Kidney epithelial cell (primary cell): ENCODE measurements at regions not wholly inside any gene's neighbourhood (a gene's known extent, or its start where the extent isn't known, plus 50 kb on each side); places are given as distances from the start of the nearest gene placed in this dataset.

Experiments used
- DNase-seq: peaks from one replicate; pipeline ENCODE4 v3.0.0-alpha.2; 2010; ENCODE audit warnings: low read depth
- H3K27me3 ChIP-seq: 2 replicates; pipeline ENCODE4 v1.6.0; 2011; ENCODE audit warnings: low read length; ENCODE audit not compliant: control insufficient read depth, insufficient read depth
- H3K36me3 ChIP-seq: 2 replicates; pipeline ENCODE4 v1.5.1; 2011; ENCODE audit warnings: low read length; ENCODE audit not compliant: control insufficient read depth, insufficient read depth
- H3K4me3 ChIP-seq: 2 replicates; pipeline ENCODE4 v1.5.1; 2011; ENCODE audit warnings: low read depth, mild to moderate bottlenecking, control low read depth, low read length
- CTCF ChIP-seq: IDR thresholded peaks from 2 replicates; pipeline ENCODE4 v1.5.1; 2011; ENCODE audit warnings: mild to moderate bottlenecking, moderate library complexity, low read length, control low read depth, inconsistent platforms; ENCODE audit not compliant: insufficient read depth, poor library complexity, severe bottlenecking

GRCh38 chr22:48592488-48592887 lies 1235.2 kb downstream of the BRD1 start:
- no peak for DNase-seq
- Histone ChIP-seq H3K27me3 (no peaks in the 10 kb centered on the region), H3K4me3 (no peak overlapping the region), H3K36me3 (no peaks in the 10 kb centered on the region)
- no peak for TF ChIP-seq CTCF

- Histone ChIP-seq H3K36me3 (no peaks in the 10 kb centered on the region), H3K27me3 (no peaks in the 10 kb centered on the region), H3K4me3 (no peak overlapping the region)
- no peak for DNase-seq
- no peak for TF ChIP-seq CTCF
These were observed 1235.7 kb downstream of the BRD1 start for GRCh38 chr22:48592066-48592345.

- H3K36me3 ChIP-seq: no peaks in the 10 kb centered on the region
- no peak overlapping the region for H3K4me3 ChIP-seq
- H3K27me3 ChIP-seq: no peaks in the 10 kb centered on the region
- TF ChIP-seq CTCF: no peak
- DNase-seq: no peak
These were observed 1236.2 kb downstream of the BRD1 start for GRCh38 chr22:48591286-48592065.

- Histone ChIP-seq H3K4me3 (no peak overlapping the region), H3K27me3 (no peaks in the 10 kb centered on the region), H3K36me3 (no peaks in the 10 kb centered on the region)
- TF ChIP-seq CTCF: no peak
- no peak for DNase-seq
These were observed 1237.8 kb downstream of the BRD1 start for GRCh38 chr22:48589901-48590300.

GRCh38 chr22:48588878-48589450 lies 1238.7 kb downstream of the BRD1 start:
- Histone ChIP-seq H3K36me3 (no peaks in the 10 kb centered on the region), H3K4me3 (no peak overlapping the region), H3K27me3 (no peaks in the 10 kb centered on the region)
- TF ChIP-seq CTCF: no peak
- no peak for DNase-seq
